Urothelium cell line (cell line): ENCODE measurements at regions not wholly inside any gene's neighbourhood (a gene's known extent, or its start where the extent isn't known, plus 50 kb on each side); places are given as distances from the start of the nearest gene placed in this dataset.

ENCODE experiments used
- DNase-seq: peaks from one replicate; pipeline ENCODE4 v3.0.0; 2011; ENCODE audit warnings: low spot score, mixed read lengths
- FAIRE-seq: peaks from 2 replicates; lab custom pipeline; 2011; peaks lifted over from hg19 to GRCh38; lab: Jason Lieb, UNC

DNA sequence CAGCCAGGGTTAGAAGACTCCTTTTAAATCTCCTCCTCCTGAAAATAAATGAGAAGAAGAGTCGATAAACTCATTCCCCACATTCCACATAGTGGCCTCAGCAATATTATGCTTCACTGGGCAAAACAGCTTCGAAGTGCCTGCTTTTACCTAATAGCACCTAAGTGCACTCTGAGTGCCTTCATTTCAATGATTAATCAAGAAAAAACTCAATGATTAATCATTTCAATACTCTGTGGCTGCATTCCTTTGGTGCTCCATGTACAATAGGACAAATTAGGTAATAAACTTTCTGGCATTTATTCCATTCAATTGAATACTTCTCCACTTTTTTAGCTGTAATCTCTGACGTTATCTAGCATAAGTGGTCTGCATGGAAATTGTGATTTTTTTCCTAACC lies 174.6 kb downstream of the CCDC71L start:
- FAIRE-seq, result no peak
- peak; percentile 53 for DNase-seq

DNA sequence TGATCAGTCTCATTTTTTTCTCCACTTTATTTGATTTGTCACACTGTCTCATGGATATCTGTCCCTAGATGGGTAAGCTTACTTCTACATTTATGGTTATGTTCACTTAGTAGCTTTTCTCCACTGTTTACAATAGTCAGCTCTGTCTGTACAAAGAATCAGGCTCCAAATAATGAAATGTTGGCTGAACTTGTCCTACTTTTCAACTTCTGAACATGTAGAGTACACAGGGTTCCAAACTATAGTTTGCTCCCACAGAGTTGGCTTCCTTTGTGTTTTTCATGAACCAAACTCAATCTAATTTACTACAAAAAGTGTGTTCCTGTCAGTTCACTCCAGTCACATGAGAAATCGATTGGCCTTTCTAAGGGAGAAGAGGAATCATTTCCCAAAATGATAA lies 175.0 kb downstream of the CCDC71L start:
- DNase-seq (no peak), FAIRE-seq (no peak)

DNA sequence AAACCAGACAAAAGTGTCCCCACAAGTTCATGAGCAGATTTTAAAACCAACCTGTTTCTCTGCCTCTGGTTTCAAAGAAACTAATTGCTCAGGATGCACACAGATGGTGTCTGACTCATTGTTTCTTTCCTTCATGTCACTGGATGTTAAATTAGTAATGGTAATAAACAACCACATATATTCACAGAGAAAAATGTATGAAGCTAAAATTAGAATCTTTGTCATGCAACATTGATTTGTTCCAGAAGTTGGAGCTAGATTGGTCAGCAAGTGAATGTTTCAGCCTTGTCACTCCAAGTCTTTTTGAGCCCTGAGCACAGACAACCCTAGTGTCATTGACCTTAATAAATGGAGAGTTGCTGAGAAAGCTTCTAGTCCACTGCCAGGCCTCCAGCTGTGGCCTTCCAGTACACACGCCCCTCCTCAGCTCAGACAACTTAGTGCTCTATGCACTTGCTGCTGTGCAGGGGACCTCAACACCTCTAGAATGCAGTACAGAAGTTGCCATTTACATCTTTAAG lies 175.9 kb downstream of the CCDC71L start:
- FAIRE-seq, result peak; percentile 95
- peak; percentile 46 for DNase-seq

DNA sequence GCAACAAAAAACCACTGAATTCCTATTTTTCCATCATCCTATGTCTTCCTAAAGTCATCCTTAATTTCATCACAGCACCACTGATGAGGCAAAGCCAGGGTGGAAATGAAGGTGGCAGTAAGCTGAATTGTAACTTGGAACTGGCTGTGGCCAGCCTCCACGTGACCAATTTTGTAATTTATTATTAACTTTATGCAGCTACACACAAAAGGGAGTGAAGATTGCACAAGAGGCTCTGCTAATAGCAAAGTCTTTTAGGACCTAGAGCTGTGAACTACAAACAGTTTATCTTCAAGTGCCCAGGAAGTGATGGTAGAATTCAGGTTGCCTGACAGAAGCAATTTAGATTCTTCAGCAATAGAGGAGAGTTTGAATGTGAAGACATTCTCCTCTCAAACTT lies 176.4 kb downstream of the CCDC71L start:
- DNase-seq, result no peak
- no peak for FAIRE-seq

DNA sequence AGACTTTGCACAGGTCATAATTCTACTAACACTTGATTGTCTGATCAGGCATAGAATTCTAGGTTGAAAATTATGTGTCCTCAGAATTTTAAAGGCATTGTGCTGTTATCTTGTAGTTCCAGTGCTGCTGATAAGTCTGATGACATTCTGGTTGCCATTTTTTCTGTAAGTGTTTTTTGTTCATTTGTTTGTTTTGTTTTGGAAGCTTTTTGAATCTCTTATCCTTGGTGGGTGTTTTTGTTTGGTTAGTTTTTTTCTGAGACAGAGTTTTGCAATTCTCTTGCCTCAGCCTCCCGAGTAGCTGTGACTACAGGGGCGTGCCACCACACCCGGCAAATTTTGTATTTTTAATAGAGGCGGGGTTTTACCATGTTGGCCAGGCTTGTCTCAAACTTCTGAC lies 178.9 kb downstream of the CCDC71L start:
- FAIRE-seq (no peak), DNase-seq (no peak)

DNA sequence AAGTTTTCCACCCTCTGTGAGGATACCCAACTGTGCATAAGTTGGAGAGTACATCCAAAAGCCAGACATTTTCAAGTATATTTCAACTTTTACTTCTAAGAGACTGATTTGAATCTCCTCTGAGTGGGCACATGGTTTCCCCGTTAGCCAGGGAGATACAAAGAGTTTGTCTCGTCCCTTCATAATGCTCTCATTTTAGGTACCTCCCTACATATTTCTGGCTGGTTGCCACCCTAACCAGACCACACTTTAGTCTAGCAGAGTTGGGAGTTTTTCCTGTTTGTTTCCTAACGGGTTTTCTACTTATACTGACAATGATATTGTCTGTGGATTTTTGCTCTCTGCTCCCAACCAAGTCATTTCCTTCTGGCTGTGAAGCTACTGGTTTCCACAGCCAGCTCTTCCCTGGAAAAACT lies 180.3 kb downstream of the CCDC71L start:
- DNase-seq, result no peak
- FAIRE-seq, result peak; percentile 73

DNA sequence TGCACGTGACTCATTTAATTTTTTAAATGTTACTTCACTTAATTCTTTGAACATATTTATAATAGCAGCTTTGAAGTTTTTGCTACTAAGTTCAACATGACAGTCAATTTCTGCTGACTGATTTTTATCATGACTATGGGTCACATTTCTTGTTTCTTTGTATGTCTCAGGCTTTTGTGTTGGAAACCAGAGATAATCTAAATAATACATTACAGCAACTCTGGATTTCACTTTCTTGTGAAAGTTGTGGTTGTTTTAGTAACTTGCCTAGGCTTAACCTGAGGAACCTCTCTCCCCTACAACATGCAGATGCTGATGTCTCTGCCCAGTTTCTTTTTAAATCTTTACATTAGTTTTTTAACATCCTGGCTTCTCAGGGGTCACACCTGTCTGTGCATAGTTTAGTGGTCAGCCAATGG lies 180.8 kb downstream of the CCDC71L start:
- FAIRE-seq, result no peak
- DNase-seq, result no peak

DNA sequence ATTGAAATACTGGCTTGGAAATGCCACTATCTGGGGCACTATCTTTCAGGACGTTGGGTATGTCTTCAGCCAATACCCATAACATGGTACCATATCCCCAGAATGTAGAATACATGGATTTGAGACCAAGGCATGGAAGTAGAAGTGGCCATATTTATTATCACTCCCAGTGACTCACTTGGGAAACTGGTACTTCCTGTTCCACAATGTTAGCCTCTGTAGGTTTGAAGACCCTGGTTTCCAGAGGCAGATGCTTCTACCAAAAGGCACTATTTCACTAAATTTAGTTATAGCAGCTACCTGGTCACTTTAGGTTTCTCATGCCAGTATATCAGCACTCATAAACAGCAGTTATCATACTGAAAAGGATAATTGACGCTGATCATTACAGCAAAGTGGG lies 184.2 kb downstream of the CCDC71L start:
- FAIRE-seq (no peak), DNase-seq (no peak)

DNA sequence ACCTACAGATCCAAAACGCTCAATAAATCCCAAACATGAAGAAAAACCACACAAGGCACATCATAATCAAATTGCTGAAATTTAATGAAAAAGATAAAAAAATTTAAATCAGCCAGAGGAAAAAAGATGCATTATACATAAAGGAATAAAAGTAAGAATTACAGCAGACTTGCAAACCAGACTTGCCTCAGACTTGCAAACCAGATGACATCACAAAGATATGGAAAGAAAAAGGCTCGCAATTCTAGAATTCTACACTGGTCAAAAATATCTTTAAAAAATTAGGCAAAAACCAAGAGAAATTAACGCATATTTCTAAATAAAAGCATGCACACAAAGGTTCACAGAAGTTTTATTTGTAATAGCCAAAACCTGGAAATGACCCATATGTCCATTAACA lies 188.0 kb upstream of the NAMPT start:
- no peak for DNase-seq
- FAIRE-seq, result no peak

DNA sequence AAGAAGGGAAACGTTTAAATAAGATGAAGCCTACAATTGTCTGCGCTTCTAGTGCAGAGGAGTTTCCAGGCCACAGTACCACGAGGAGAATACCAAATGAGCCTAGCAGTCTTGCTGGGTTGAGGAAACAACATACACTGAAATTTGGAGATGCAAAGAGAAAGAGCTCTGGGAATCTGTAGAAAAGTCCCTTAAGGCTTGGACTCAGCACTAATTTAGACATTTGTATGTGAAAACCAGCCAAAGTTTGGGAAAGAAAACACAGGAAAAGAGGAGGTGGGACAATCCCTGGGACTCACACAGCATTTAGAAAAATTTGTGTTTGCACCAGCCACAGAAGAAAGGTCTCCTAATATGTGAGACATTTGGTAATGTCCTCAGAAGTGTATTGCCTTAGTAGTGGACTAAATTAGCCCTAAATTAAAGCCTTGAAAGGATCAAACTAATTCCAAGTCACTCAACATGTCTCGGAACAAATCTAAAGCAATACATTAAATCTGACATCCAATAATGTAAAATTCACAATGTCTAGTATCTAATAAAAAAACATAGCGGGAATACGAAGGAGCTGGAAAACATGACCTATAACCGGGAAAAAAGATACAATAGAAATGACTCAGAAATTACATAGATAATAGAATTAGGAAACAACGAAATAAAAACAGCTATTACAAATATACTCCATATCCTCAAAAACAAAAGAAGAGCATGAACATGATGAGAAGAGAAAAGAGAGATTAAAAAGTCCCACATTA lies 187.1 kb upstream of the NAMPT start:
- FAIRE-seq (no peak), DNase-seq (no peak)

DNA sequence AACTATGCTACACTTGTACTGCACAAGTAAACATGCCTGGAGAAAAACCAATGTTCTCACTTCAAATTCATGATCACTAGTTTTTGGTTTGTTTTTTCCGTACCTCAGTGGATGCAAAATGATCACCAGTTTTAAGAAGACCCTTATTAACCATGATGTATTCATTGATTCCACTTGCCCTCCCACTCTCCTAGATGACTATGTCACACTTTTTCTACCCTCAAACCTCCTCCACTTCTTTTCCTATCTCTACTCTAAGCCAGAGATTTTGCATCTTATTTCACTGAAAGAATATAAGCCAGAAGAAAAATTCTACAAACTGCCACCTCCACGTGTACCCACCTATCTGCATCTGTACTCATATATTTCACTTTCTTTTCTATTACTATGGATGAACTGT lies 186.2 kb upstream of the NAMPT start:
- DNase-seq, result no peak
- no peak for FAIRE-seq

DNA sequence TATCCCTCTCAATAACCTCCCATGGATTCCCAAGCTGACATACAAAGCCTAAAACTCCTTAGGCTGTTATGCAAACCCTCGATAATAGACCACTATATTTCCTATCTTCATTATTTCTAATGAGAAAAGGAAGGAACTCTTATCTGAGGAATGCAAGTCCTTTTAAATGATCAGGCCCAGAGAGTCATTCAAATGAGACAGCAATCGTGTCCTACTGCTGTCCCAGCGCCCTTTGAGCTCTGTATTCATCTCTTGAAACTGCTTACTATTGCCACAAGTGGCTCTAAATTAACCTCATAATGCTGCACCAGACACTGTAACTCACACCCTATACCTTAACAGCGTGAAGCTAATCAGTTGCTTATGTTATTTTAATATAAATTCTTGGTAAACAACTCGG lies 182.1 kb upstream of the NAMPT start:
- no peak for FAIRE-seq
- DNase-seq, result no peak

DNA sequence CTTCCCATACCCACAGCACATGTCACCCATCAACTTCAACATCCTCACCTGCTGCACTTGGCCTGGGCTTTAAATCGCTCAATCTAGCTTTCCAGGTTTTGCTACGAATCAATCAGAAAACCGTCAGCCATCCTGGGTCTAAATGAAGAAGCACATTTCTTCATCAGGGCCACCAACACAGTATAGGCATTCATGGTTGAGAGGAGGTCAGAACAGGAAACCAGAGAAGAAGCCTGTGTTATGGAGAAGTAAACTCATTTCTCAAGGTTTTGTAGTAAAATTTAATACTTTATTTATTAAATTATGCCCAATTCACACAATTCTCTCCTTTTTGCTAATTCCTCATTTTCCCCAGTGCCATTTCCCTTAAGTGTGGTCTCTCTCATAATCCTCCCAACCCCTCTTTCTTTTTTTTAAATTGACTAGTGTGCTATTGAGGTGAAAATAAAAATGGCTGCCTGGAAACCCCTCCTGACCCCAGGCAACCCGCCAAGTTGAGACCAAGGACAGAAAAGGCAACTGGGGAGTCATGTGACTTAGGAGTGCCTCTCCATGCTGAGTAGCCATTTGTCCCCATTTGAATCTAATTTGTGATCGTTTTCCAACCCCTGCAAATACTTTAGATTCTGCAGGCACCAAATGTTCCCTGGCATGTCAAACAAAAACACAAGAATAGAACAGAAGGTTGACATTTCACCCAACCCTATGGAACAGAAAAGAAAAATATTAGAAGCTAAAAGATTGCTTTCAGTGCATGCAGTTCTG lies 181.1 kb upstream of the NAMPT start:
- DNase-seq, result no peak
- FAIRE-seq, result no peak

DNA sequence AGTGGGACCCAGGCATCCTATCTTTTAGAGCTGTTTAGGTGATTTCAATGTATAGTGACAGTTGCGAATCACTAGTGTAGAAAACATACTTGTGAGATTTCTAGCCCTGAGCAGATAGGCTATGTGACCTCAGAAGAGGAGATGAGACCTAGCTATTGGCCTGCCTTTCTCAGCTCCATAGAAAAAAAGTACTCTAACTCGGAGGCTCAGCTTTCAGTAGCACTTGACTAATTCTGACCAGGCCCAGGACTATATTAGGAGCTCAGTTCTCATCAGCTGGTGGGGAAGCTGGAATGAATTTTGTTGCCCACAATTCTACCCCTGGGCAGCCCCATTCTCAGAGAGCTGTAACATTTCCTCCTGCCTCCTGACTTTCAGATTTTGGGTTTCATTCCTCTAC lies 179.9 kb upstream of the NAMPT start:
- FAIRE-seq (no peak), DNase-seq (no peak)

DNA sequence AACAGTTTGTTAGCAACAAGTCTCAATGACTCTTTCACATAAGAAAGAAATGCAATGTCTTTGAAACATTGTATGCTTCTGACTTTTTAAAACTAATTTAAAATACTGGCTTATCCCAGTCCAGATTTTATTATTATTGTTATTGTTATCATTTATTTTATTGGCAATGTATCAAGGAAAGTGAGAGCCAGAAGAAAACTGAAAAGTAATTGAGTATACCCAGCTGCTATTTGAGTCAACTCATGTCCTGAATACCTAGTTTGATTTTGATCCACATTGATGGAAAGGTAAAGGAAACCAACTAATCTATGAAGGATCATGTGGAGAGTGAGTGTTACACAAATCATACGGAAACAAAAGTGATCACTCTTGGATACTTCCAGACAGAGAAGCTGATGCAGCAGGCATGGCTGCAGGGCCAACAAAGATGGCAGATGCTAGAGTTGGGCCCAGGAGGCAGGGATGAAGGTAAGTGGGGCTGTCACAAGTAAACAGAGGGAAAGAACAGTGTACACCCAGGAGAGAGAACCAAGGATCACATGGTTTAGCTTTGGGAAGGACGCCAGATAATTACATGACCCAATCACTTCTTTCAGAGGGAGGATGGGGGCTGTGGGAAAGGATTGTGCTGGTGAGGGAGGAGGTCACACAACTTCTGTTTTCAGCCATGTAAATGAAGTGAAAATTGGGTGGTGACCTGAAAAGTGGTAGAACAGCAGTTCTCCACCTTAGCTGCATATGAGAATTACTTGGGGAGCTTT lies 179.2 kb upstream of the NAMPT start:
- DNase-seq (no peak), FAIRE-seq (no peak)

DNA sequence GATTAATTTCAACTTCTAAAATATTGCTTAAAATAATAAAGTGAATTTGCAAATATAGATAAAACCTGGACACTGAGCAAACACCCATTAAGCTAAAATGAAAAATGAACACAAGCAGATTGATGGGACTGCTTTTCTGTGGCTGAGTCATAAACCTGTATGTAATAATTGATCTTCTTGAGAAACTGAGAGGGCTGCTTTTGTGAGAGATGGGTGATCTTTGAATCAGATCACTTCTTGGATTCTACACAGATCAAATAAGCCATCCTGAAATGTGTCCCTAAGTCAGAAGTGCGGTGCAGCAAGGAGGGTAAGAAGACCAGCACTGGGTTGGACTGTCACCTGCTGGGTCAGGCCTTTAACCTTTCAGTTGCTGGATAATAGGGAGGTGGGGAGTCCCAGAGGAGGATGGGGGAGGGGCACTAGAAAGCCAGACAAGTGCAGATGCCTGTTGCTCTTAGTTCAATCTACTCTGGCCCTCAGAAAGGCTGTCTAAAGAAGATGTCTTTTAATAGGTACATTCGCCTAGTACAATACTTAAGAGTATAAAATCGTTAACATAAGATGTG lies 178.2 kb upstream of the NAMPT start:
- no peak for FAIRE-seq

DNA sequence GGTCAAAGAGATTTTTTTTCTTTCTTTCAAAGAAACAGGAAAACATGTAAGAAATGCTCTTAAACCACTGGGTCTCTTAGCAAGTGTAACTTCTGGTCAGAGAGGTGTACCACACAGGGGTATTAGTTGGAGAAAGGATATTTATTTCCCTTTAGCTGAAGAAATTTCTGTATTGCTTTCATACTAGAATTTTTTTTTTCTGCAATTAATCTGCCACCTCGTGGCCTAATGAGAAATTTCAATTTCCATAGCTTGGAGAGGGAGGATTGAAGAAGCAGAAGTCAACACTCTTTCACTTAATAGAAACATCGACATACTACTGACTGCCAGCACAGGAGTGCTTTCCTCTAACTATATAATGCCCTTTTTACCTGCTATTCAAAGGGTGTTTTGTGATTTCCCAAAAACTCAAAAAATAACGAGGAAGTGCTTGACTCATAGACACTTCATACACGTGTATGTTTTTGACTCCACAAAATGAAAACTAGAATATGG lies 177.6 kb upstream of the NAMPT start:
- DNase-seq (no peak), FAIRE-seq (no peak)

More for the DNA sequence above, 178.2 kb upstream of the NAMPT start:
- DNase-seq, result no peak

DNA sequence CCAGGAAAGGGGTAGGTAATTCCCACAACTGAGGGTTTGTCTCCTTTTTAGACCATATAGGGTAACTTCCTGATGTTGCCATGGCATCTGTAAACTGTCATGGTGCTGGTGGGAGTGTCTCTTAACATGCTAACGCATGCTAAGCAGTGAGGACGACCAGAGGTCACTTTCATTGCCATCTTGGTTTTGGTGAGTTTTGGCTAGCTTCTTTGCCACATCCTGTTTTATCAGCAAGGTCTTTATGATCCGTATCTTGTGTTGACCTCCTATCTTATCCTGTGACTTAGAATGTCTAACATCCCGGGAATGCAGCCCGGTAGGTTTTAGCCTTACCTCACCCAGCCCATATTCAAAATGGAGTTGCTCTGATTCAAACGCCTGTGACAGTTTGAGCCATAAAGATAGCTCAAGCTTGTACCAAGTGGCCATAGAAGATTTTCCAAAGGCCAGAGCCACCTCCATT lies 176.0 kb upstream of the NAMPT start:
- DNase-seq (no peak), FAIRE-seq (no peak)

DNA sequence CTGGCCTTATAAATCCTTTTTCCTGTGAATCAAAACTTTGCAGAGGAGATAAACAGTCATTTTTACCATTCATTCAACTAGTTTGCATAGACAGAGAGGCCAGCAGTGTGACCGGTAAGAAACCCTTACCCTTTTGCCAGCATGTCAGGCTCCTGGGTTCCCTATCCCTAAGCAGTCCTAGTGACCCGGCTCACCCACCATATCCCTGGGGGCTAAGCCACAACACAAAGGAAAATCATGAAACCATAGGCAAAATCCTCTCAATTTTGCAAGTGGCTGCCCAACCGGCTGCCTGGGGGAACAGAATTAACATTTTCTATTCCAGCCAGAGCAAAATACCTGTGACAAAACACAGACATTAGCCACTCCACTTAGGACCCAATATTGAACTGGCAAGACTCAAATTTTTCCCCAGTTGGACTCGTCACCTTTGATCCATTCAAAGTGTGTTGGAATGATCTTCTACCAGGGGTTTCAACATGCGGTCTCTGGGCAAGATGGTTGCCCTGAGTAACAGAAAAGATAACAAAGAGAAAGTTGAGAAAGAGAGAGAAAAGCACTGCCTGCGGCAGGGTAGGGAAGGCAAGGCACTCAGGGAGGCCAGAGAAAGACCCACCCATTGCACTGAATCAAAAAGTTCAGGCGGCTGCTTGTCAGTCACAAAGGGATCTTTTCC lies 174.8 kb upstream of the NAMPT start:
- DNase-seq, result no peak
- no peak for FAIRE-seq

DNA sequence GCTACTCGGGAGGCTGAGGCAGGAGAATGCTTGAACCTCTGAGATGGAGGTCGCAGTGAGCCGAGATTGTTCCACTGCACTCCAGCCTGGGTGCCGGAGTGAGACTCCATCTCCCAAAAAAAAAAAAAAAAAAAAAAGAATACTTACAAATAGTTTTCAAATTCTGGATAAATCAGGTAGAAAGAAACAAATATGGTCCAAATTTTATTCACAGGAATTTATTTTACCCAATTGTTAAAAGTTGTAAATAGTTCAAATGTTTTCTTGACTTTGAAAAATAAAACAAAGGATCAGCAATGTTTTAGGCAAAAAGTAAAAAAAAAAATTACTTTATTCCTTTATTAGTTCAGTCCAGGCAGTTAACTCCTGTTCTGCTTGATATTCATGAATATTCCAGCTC lies 172.9 kb upstream of the NAMPT start:
- no peak for DNase-seq
- FAIRE-seq, result no peak
